HG02973 (cell line): ENCODE measurements at regions not wholly inside any gene's neighbourhood (a gene's known extent, or its start where the extent isn't known, plus 50 kb on each side); places are given as distances from the start of the nearest gene placed in this dataset.

ENCODE experiments used
- ATAC-seq: cut with Tn5 transposase; IDR thresholded peaks from one replicate; pipeline ENCODE4 v1.9.1; 2021; ENCODE audit warnings: moderate library complexity; ENCODE audit not compliant: unreplicated experiment

- no peak for ATAC-seq
These were observed 57.9 kb upstream of the AJAP1 start for GRCh38 chr1:4596486-4596885.

- ATAC-seq: no peak
These were observed 57.4 kb upstream of the AJAP1 start for GRCh38 chr1:4597020-4597419.

DNA sequence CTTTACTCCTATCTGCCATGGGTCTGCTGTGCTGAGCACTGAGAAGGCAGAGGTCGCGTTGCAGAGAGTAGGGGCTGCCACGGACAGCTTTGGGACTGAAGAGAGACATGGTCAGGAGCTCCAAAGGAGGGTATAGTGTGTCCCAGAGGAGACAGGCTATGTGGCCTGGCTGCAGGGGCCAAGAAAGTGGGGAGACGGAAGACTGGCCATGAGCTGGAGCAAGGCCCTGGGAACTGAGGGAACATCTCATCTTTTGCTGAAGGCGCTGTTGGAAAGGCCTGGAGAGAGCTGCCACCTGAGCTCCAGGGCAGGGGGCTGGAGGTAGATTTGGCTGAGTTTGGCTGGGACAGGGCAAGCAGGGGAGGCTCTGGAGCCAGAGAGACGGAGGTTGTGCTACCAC is 55.8 kb upstream of the AJAP1 start:
- no peak for ATAC-seq

DNA sequence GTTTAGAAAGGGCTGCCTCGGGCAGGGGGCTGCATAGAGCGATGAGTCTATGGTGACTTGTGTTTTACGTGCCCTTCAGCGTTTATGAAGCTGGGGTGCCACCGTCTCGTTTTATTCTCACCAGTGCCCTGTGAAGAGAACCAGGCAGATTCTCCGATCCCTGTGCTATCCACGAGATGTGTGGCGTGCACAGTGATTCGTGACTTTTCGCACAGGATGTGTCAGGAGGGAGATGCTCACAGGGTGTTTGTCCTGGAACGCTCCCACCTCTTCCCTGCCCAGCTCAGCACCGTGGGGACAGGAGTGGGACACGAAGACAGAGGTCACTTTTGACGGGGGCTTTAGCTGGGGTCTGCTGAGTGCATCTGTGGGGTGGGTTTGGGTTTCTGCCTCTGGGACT is 54.9 kb upstream of the AJAP1 start:
- ATAC-seq: no peak

DNA sequence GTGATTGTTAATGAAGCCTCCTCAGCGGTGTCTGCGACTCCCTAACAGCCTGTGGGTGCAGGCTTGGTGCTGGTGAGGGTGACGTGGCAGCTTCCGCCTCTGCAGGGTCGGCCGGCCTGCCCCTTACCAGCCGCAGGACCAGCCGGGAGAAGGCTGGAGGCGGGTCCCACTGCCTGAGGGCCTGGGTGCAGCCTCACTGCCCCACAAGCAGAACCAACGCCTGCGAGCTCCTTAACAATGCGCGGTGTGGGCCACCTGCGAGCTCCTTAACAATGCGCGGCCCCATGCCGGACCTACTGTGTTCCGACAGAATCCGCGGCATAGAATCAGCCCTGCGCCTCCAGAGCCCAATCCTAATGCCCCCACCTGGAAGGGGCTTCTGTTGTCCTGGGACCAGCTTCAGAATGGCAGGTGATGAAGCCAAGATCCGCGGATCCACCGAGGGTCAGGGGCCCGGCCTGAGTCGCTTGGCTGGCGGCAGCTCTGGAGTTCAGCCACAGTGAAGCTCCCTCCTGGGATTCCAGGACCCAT is 54.4 kb upstream of the AJAP1 start:
- no peak for ATAC-seq

DNA sequence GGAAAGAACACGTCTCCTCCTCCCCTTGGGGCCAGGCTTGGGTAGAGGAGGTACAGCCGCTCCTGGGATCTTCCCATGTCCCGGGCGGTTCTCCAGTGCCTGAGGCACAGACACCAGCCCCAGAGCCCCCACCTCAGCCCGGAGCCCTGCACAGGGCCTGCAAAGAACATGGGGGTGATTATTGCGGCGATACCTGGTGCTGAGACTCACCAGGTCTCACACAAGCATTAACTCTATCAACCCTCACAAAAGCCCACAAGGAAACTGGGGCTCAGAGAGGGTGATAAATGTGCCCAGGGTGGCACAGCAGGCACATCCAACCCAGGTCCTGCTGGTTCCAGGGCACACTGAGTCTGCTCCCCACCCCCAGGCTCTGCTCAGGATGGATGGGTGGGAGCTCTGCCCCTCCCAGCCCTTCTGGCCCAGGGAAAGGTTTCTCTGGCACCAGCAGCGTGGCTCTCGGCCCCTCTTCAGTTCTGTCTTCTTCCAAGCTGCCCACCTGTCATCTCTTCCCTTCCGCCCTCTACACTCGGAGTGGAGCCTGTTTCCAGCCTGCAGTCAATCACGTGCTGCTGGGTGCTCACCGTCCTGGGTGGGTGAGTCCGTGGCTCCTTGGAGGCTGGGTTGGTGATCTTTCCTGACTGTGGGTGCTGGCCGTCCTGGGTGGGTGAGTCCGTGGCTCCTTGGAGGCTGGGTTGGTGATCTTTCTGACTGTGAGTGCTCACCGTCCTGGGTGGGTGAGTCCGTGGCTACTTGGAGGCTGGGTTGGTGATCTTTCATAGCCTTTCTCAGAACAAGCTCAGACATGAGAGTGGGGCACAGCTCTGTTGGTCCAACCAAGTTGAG is 53.6 kb upstream of the AJAP1 start:
- no peak for ATAC-seq

- ATAC-seq: no peak
These were observed 52.5 kb upstream of the AJAP1 start for GRCh38 chr1:4601941-4602340.

DNA sequence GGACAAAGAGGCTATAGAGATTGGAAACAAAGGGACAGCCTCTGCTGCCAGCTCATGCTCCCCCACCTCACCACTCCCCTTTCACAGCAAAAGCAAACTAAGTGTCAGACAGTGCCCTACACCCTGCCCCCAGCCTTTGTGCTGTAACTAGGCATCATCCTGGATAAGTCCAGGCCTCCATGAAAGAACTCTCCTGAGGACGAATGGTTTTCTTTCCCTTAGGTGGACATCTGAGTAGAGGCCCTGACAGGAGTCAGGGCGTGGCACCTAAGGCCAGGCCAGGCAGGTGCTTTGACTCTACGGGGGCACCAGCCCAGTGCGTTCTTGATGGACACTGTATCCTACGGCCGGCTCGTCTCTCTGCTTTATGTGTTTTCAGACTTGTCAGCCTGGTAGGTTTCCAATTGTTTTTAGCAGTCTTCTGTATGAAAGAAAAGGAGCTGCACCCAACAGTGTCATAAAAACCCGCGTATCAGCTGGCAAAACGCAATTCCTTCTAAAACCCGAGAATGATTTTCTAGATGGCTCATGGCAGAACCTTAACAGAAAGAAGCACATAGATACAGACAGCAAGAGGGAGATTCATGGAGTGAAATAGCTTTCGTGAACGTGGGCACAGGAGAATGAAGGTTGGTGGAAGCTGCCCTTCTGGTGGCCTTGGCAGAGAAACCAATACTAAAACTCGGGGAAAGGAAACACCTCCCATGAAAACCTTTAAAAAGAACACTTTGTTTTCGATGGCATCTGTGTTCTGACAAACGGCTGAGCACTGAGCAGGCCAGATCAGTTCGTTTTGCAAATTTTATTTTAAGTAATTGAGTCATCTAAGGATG is 51.7 kb upstream of the AJAP1 start:
- ATAC-seq: no peak

GRCh38 chr1:4603295-4604110 is 50.9 kb upstream of the AJAP1 start:
- no peak for ATAC-seq
